ENCODE measurements at regions not wholly inside any gene's neighbourhood (a gene's known extent, or its start where the extent isn't known, plus 50 kb on each side); places are given as distances from the start of the nearest gene placed in this dataset.

DNA sequence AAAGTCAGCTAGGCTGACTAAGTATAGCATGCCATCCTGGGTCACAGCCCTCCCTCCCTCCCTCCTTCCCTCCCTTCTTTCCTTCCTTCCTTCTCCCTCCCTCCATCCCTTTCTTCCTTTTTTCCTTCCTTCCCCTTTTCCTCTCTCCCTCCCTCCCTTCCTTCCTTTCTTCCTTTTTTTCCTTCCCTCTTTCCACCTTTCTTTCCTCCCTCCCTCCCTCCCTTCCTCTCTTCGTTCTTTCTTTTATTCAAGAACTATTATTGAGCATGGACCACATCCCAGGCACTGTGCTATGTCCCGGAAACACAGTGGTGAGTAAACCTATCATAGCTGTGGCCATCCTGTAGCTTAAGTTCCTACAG, 106.2 kb upstream of the BACH2 start:
- DNase-seq: no peak

DNA sequence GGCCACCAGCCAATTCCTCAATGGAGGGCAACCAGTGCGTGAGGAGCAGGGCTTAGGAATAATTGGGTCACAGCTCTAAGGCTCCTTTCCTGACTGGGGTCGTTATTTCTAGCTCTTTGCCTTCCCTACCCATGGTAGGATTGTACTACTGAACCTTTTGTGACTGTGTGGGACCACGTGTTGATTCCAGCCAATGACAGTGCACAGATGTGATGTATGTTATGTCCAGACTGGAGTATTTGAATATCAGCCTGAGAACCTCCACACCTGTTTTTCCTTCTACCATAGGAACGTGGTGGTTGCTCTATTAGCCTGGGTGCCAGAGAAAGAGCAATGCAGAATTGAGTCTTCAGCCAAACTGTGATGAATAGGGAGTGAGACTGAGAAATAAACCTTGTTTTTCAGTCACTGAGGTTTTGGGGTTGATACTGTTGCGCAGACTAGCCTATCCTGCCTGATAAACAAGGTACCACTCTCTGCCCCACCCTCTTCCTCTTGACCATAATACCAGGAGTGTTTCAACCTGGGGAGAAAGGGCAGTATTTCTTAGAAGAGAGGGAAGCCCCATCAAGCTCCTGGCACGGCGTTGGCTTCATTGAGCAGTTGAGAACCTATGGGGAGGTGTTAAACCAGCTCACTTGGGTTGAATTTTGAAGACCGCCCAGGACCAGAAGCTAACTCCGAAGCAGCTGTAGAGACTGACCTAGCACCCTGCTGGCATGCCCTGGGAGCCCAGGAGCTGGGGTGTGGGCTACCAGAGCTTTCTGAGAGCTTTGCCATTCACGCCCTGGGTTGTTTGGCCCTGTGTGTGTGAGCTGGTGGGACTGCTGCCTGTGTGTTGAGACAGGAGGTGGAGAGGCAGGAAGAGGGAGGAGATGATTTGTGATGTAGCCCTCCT, 105.5 kb upstream of the BACH2 start:
- no peak for DNase-seq

DNA sequence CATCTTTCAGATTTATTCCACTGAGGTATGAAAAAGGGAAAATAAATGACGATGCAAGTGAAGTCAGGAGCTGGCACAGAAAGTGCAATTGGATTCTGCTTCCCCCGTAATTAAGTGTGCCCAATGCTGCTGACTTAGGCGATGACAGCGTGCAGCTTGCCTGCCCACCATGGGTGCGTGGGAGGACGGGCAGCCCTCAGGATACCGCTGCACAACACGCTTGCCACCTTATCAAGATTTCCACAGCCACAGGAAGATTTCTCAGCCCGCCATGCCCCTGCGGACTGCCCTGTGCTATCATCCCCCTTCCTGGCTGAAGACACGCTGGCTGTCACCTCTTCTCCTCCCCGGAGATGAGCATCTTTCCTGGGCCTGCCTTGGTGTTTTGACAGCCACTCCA, 103.3 kb upstream of the BACH2 start:
- no peak for DNase-seq

DNA sequence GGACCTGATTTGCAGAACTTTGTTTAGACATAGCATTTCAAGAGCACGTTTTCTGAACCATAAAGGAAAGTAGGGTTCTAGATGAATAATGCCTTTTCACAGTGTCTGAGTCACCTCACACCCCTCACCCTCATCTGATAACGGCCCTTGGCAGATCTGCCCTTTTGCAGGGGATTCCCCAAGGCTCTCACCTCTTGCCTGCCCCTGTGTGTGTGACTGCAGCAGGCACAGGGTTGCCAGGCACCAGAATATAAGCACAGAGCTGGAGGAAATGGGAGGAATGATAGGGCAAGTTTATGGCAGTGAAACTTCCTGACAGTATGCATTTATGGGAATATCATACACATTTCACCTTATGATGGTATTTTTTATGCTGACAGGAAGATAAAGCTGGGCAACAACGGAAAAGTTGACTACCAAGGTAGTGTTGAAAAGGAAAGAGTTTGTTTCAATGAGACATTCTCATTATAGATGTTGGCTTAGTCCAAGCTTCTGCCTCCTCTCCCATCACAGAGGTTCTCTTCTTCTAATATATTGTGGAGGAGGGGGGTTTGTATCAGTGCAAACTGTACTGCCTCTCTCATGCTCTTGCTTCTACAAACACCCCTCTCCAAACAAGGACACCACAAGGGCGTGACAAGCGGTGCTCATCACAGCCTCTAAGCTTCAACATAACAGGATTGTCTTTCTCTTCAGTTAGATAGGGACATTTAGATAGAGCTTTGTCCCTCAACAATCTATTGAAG, 101.5 kb upstream of the BACH2 start:
- DNase-seq: peak; percentile 2

DNA sequence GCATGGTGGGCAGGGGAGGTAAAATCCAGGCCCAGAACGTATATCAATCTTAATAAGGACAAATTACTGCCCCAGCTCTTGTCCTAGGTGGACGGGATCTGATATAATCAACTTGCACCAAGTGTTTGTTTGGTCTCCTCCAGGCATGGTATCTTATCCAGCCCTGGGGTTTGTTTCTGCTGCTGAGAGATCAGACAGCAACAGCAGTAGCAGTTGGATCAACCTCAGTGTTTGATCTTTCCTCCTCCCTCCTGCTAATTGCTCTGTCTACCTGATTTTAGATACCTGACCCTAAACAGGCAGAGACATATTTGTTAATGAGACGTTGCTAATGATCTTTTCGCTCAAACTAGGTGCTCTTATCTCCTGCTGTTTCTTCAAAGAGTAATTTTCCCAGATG, 100.4 kb upstream of the BACH2 start:
- DNase-seq: no peak

DNA sequence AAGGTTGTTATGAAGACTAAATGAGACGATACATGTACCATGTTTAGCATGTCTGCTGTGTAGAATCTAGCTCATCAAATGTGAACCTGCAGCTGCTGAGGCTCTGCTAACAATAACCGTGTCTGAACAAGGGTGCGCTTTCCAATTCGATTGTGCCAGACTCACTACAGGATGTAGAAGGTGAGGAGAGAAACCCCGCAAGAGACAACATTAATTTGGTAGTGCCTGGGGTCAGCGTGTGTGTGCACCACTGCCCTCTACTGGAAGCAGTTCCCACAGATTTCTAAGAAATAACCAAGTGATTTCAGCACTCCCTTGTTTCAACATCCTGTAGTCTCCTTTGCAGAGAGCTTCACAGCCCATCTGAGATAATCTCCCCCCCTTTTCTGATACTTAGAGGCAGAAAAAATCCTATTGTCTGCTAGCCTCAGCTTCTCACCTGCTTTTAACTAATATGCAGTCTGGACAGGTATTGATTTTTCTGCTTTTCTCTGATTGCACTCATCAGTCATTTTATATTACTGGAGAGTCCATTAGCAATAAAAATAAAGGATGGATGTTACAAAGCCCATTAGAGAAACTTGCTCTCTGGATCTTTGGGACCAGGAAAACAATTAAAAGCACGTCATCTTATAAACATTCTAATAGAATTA, 96.7 kb upstream of the BACH2 start:
- peak; percentile 74 for DNase-seq

DNA sequence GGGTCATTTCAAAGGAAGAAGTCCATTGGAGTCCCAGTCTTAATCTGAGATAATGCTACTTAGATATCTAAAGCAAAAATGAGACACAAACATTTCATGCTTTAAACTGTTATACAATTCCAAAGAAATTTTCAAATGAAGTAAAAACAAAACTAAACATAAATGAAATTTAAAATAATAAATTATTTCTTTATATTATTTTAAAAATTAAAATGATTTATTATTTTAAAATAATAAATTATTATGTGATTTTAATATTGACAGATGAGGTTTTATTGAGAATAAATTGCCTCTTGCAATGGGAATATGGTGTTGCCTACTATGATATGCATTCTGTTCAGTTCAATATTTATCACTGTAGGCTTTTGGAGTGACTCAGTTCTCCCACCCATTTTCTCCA, 93.7 kb upstream of the BACH2 start:
- no peak for DNase-seq

DNA sequence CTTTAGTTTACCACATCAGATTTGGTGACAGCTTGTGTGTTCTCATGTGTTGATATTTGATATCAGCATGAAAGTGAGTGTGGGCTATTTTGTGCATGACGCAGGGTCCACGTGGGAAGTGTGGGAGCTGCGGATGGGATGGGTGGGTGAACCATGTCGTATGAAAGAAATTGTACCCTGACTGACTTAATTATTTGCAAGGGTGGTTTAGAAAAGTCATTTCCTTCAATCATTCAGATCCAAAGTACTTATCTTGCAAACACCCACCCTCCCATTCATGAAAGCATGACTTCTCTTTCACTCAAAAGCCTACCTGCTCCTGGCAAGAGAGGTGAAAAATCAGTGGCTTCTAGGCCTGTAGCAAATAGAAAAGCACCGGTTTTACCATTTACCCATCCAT, 91.8 kb upstream of the BACH2 start:
- DNase-seq: no peak

DNA sequence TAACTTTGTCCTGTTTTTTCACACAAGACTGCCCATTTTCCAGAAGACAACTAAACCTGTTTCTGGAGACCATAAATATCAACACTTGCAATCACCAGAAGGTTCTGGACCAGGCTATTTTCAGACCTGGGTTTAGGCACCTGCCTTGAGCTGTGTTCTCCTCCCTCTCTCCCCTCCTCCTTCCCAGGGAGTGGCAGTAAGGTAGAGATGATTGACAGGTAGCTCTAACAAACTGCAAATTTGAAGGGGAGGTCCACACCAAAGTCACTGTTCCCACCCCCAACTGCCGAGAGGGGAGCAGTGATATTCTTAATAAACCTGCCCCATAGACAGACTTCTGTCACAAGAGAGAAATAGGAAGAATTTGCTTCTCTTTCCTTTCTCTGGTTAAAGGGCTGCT, 91.2 kb upstream of the BACH2 start:
- DNase-seq: no peak

DNA sequence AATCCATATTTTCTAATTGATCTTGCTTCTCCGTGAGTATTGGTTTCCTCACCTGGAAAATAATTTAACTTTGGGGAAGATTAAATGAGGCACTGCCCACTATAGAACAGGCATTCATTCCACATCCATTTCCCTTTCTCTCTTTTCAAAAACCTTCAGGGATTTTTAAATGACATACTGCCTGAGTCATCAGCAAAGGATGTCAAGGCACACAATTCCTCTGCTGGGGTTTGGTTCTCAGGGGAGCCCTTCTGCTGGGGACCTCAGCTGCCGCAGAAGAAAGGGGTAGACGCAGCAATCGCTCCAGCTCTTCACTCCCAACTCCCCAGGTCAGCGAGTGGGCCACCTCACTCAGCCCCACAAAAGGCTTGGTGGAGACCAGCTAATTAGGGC, 90.7 kb upstream of the BACH2 start:
- DNase-seq: no peak

DNA sequence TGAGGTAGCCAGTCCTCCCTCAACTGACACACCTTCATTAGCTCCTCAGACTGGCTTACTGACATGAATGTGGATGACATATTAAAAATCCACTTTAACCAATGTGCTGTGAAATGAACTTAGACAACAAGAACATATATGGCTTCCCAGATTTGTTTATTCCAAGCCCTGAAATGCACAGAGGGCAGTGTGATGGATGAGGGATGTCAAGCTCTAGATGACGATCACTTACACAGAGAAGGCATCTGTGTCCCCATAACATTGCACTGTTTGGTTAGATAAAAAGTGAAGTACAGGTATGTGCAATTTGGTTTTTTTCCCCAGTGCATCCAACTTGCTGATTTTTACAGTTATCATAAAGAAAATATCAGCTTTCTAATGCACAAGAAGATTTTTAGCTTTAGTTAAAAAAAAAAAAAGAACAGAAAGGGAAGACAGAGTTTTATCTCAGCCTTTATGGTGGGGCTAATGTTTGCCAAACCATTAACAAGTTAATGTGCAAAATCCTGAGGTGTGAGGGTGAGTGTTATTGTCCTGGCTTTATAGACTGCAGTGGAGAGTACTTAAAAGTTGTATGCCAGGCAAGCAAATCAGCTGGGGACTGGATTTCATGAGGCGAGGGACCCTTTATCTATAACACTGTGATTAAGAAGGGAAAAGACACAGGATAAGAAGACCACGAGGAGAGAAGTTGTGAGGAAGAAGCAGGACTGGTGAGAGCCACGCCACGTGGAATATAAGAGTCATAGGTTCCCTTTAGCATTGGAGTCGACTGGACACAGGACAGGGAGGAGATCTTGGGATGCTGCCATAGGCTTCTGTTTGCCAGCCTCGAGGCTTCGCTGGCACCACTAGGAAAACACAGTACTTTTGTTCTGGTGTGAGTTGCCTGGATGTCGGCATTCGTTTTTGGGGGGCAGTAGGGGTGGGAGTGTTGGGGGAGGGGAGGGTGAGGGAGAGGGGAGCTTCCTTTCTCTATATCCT, 90.0 kb upstream of the BACH2 start:
- no peak for DNase-seq

DNA sequence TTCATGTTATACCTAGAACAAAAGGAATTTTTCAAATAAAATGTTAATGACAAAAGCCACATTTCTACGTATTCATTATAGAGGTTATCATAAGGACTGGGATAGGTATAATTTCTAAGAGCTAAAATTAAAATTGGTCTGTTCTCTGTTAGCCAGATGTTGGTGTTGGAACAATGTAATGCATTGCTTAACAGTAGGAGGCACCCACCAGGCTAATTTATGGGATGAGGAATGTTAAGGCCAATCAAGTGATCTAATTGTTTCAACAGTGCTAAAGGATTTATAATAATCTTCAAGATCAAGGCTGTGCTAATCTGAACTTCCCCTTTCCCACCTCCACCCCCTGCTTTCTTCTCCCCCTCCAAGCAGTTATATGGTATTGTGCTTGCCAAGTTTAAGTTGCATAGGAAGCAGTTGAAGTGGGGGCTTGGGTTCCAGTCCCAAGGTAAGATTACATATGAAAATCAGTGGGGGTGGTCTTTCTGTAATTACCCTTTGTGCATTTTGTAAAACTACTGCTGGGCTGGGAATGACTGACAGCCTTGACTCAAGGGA, 89.2 kb upstream of the BACH2 start:
- no peak for DNase-seq

DNA sequence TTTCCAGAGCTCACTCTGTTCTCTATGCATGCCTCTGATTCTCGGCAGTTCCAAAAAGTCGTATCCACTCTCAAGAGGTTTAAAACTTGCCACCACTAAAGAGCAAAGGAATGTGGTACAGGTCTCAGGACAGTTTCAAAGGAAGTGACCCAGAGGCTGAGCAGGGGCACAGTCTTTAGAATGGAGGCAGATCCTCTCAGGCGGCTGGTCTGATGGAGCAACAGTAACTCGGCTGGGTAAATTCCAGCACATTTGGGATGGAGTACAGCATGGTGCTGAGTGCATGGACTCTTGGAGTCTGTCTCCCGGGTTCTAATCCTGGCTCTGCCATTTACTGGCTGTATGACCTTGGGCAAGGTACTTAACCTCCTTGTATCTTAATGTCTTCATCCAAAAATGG, 88.1 kb upstream of the BACH2 start:
- DNase-seq: no peak

DNA sequence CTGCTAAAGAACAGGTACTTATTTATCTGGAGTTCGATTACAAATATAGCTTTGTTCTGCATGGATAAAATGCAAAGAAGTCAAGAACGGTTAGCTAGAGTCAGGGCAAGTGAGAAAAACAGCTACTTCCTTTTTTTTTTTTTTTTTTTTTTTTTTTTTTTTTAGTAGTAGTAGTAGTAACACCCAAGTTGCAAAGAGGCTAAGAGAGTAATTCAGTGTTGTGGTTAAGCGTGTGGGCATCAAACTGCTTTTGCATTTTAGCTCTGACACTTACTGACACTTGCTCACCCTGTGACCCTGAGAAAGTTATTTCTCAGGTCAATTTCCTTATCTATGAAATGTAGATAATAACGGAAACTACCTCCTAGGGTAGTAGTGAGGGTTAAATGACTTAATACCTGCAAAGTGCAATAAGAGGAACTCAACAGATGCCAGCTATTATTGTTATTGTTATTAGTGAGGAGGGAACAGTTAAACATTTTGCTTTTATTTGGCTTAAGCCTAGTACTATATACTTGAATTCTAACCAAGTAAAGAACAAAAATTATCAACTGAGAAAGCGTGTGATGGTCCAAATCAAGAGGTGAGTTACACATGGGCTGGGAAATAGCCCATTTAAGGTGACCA, 86.7 kb upstream of the BACH2 start:
- peak; percentile 45 for DNase-seq

DNA sequence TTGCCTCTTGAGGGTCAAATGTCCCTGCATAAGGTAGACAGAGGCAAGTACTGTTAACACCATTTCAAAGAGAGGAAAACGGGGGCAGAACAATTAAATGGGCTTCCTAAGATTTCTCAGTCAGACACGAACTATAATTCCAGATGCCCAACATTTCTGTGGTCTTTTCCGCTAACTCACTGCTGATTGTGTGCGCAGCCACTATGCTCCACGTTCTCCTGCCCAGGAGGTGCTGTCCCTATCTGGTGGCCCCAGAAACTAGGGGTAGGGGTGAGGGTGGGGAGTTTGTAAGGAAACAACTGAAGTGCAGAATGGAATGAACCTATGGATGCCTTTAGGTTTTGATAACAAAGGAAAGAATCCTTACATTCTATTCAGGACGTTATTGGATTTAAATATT, 86.1 kb upstream of the BACH2 start:
- no peak for DNase-seq

DNA sequence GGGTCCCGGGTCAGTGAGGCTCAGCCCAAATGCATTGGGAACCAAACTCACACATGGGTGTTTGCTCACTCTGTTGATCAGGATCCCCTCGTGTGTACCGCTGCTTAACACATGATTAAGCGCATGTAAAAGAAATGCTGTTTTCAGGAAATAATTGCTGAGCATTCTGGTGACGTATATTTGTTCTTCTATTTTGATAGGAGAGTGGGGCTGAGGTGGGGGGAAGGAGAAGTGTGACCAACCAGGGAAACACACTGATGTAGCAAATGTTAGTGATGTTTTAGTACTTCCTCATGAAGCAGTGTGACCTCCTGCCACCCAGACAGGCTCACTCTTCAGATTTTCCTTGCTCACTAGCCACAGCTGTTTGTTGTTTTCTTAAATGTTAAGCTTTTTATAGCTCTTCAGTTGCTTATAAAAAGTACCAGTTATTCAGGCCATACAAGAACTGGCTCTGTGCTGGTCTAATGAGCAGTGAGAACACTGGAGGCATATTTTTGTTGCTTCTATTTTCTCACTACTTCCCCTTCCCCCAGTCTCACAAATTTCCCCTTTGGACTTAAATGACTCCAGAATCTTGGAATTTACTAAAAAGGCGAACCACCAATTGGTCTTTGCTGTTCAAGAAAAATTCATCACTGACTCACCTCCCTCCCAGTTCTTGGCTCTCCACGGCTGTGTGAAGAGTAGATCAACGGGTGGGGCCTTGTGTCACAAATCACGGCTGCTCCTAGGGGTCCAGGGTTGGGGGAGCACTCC, 79.2 kb upstream of the BACH2 start:
- DNase-seq: peak; percentile 80

DNA sequence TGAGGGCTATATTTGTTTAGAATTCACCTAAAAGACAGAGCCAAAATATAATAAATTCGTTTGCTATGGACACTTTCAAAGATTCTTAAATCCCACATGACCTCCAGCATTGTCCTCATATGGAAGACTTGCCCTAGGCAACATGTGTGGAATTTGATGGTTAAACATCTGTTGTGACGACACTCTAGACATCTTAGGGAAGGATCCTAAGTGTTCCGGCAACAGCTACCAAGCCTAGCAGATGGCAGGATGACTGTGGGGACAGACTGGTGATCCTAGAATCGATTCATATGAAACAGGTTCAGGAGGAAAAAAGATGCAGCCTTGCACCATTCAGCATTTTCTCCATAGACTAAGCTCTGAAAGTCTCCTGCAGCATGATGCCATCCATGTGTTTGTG, 77.6 kb upstream of the BACH2 start:
- no peak for DNase-seq

DNA sequence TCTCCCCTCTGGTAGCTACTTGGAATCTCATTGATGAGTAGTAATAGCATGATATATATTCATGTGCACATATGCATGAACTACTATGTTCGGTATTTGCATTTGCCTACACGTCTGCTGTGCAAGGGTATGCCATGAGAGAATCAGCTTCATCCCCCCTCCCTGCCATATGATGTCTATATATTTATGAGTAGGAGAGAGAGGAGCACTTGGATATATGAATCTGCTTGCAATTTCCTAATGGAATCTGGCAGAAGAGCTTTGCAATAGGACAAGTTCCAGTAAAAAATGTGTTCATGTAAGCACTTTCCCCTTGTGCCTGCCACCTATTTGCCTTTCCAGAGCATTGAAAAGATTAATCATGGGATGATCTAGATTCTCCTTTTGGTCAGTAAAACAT, 76.2 kb upstream of the BACH2 start:
- no peak for DNase-seq

DNA sequence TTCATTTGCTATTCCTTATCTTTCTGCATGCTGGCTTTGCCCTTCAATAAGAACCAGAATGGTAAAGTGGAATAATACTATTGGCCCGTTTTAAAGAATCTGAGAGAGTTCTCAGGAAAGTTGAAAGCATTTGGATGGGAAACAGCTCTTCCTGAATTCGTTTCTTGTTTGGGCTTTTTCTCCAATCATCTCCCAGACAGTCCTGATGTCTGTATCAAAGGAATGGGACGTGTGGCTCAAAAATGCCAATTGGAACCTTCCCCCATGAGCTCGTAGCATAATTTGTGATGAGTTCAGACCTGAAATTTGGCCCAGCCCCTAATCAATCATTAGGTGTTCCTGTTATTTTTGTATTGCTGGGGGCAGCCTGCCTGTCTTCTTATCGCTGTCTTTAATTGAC, 75.8 kb upstream of the BACH2 start:
- DNase-seq: no peak

DNA sequence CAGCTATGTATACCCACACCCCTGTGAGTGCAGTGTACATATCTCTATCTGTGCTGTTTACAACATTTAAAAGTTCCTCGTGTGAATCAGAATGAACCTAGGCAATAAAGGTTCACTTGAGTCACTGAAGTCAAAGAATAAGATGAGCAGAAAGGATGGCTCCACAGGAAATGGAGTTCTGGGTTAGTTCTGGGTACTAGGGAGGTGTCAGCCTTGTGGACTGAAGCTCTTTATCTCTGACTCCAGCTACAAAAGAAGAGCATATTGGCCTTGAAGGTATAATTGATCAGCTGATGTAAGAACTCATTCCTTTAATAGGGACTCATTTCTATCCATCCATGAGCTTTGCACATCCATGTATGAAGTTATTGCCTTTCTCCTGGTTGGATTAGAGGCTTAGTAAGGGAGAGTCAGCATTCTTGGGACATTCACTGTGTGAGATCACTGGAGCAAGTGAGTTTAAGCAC, 73.9 kb upstream of the BACH2 start:
- DNase-seq: no peak

DNA sequence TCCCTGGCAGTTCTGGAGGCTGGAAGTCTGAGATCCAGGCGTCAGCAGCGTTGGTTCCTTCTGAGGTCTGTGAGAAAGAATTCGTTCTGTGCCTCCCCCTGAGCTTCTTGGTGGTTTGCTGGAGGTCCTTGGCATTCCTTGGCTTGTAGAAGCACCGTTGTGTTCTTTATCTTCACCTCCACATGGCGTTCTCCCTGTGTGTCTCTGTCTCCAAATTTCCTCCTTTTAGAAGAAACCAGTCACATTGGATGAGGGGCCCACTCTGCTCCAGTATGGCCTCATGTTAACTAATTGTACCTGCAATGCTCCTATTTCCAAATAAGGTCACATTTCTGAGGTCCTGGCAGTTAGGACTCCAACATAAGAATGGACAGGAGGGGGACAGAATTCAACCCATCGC, 73.0 kb upstream of the BACH2 start:
- DNase-seq: no peak
